IPS DF 6.9 (cell line): ENCODE measurements at regions not wholly inside any gene's neighbourhood (a gene's known extent, or its start where the extent isn't known, plus 50 kb on each side); places are given as distances from the start of the nearest gene placed in this dataset.
"Not testable (repeated sequence)": the region's sequence is repeated elsewhere in the genome, so short reads cannot be mapped to it uniquely, and the experiment has no call there.

Source experiments
- DNase-seq: peaks from one replicate; pipeline ENCODE4 v3.0.0-alpha.2; 2013; ENCODE audit warnings: low read depth, low spot score
- H3K27ac ChIP-seq: one replicate; pipeline ENCODE4 v1.5.1; 2013; ENCODE audit warnings: low read length, control low read depth
- H3K27me3 ChIP-seq: 2 replicates; pipeline ENCODE4 v1.6.1; 2013; ENCODE audit warnings: mild to moderate bottlenecking, low read length; ENCODE audit not compliant: control insufficient read depth, insufficient read depth
- H3K36me3 ChIP-seq: 2 replicates; pipeline ENCODE4 v1.6.1; 2013; ENCODE audit warnings: low read length; ENCODE audit not compliant: control insufficient read depth, insufficient read depth
- H3K4me1 ChIP-seq: 2 replicates; pipeline ENCODE4 v1.6.1; 2013; ENCODE audit warnings: low read length; ENCODE audit not compliant: control insufficient read depth, insufficient read depth
- H3K4me3 ChIP-seq: 2 replicates; pipeline ENCODE4 v1.5.1; 2013; ENCODE audit warnings: mild to moderate bottlenecking, low read length
- H3K9me3 ChIP-seq: 2 replicates; pipeline ENCODE4 v1.6.1; 2013; ENCODE audit warnings: low read length, inconsistent platforms; ENCODE audit not compliant: control insufficient read depth, insufficient read depth
- WGBS: extraction: QIAGEN DNeasy Blood & Tissue Kit; methylation state at CpG from one replicate; pipeline ENCODE4 v1.1.7; 2013; ENCODE audit warnings: mixed read lengths, missing lambda C conversion rate; ENCODE audit not compliant: insufficient read length, insufficient coverage; 5-methylcytosine and 5-hydroxymethylcytosine counted together

DNA sequence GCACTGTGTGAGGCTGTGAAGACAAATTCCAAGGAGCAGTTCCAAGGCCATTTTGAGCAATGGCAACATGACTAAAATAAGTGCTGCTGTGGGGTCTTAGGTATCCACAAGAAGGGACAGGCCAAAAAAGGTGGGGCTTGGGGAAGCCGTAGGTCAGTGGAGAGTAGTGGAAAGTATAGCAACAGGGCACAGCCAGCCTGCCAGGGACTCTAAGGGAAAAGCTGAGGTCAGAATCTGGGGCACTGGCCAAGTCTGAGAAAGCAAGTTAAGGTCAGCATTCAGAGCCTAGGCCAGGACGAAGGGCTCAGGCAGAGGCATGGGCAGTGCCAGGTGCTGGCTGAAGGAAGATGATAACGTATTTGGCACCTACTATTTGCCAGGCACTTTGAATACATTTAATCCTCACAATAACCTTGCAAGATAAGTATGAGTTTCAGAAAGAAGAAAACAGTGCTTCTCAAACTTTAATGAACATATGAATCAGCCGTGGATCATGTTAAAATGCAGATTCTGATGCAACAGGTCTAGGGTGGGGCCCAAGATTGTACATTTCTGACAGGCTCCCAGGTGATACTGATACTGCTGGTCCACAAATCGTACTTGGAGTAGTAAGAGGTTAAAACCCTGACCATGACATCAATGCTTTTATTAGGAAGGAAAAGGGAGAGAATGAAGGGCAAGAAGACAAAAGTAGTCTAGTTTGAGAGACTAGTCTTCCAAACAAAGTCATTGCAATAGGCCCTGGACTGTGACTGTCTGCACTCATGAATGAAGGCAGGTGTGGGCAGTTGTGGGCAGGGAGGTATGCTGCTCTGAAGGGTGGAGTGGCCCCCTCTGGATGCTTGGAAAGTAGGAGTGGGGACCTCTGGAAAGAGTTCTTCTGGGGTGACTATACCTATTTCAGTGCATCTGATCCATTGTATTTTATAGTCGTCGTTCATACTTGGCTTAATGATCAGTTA lies 106.3 kb upstream of the ANKRD28 start:
- Histone ChIP-seq H3K9me3 (no peaks in the 10 kb centered on the region), H3K4me3 (no peak overlapping the region), H3K27ac (no peak overlapping the region), H3K36me3 (no peaks in the 10 kb centered on the region), H3K27me3 (no peaks in the 10 kb centered on the region), H3K4me1 (no peaks in the 10 kb centered on the region)
- WGBS, result no CpG with 5 or more reads among the region's 7 CpGs
- DNase-seq, result no peak

DNA sequence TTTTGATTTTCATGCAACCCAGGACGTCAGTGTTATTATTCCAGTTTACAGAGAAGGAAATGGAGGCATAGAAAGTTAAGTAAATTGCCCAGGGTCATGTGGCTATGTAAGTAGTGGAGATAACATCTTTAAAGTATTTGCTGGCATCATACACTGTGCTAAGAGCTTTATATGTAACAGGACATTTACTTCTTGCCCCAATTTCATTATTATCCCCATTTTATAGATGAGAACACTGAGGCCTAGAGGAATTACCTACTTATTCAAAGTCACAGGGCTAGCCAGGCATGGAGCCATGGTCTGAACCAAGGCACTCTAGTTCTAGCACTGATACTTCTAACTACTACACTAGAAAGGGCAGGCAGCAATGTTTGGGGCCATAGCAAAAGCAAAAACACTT lies 107.3 kb upstream of the ANKRD28 start:
- no peaks in the 10 kb centered on the region for H3K36me3 ChIP-seq
- no peak overlapping the region for H3K4me3 ChIP-seq
- H3K27ac ChIP-seq, result no peak overlapping the region
- H3K27me3 ChIP-seq, result no peaks in the 10 kb centered on the region
- WGBS, result no CpG with 5 or more reads among the region's 1 CpG
- no peaks in the 10 kb centered on the region for H3K4me1 ChIP-seq
- no peaks in the 10 kb centered on the region for H3K9me3 ChIP-seq
- no peak for DNase-seq

- H3K4me3 ChIP-seq, result not testable (repeated sequence)
These were observed 109.6 kb upstream of the ANKRD28 start for GRCh38 chr3:15907403-15907802.

GRCh38 chr3:15918988-15919387 lies 121.2 kb upstream of the ANKRD28 start:
- H3K27me3 ChIP-seq, result no peaks in the 10 kb centered on the region
- H3K27ac ChIP-seq, result no peak overlapping the region
- H3K9me3 ChIP-seq, result no peaks in the 10 kb centered on the region
- H3K4me1 ChIP-seq, result no peaks in the 10 kb centered on the region
- no peaks in the 10 kb centered on the region for H3K36me3 ChIP-seq
- no peak for DNase-seq
- no peak overlapping the region for H3K4me3 ChIP-seq
- no CpG with 5 or more reads among the region's 5 CpGs for WGBS

More at GRCh38 chr3:15907403-15907802, 109.6 kb upstream of the ANKRD28 start:
- not testable (repeated sequence) for H3K36me3 ChIP-seq, H3K27ac ChIP-seq, H3K9me3 ChIP-seq, DNase-seq, H3K27me3 ChIP-seq, H3K4me1 ChIP-seq
- no CpG with 5 or more reads among the region's 5 CpGs for WGBS

- H3K4me3 ChIP-seq, result no peak overlapping the region
- H3K4me1 ChIP-seq, result no peaks in the 10 kb centered on the region
- H3K27me3 ChIP-seq, result no peaks in the 10 kb centered on the region
- no peak overlapping the region for H3K27ac ChIP-seq
- H3K9me3 ChIP-seq, result no peaks in the 10 kb centered on the region
- H3K36me3 ChIP-seq, result no peaks in the 10 kb centered on the region
- DNase-seq, result no peak
- no CpG with 5 or more reads among the region's 2 CpGs for WGBS
These were observed 122.2 kb upstream of the ANKRD28 start for GRCh38 chr3:15919971-15920370.

- H3K36me3 ChIP-seq, result no peaks in the 10 kb centered on the region
- no peak overlapping the region for H3K4me3 ChIP-seq
- H3K4me1 ChIP-seq, result no peaks in the 10 kb centered on the region
- H3K27me3 ChIP-seq, result no peaks in the 10 kb centered on the region
- DNase-seq, result no peak
- H3K27ac ChIP-seq, result no peak overlapping the region
- no peaks in the 10 kb centered on the region for H3K9me3 ChIP-seq
- WGBS, result no CpG with 5 or more reads among the region's 5 CpGs
These were observed 126.0 kb upstream of the ANKRD28 start for GRCh38 chr3:15923640-15924405.

GRCh38 chr3:15924914-15925313 lies 127.1 kb upstream of the ANKRD28 start:
- no peak overlapping the region for H3K27ac ChIP-seq
- DNase-seq, result no peak
- H3K36me3 ChIP-seq, result no peaks in the 10 kb centered on the region
- no CpG with 5 or more reads among the region's 2 CpGs for WGBS
- no peaks in the 10 kb centered on the region for H3K9me3 ChIP-seq
- H3K4me1 ChIP-seq, result no peaks in the 10 kb centered on the region
- no peaks in the 10 kb centered on the region for H3K27me3 ChIP-seq
- no peak overlapping the region for H3K4me3 ChIP-seq

- H3K4me3 ChIP-seq, result no peak overlapping the region
- no peaks in the 10 kb centered on the region for H3K9me3 ChIP-seq
- DNase-seq, result no peak
- WGBS, result no CpG with 5 or more reads among the region's 2 CpGs
- no peaks in the 10 kb centered on the region for H3K4me1 ChIP-seq
- H3K27me3 ChIP-seq, result no peaks in the 10 kb centered on the region
- no peaks in the 10 kb centered on the region for H3K36me3 ChIP-seq
- no peak overlapping the region for H3K27ac ChIP-seq
These were observed 129.1 kb upstream of the ANKRD28 start for GRCh38 chr3:15926871-15927270.

GRCh38 chr3:15927969-15928368 lies 130.2 kb upstream of the ANKRD28 start:
- Histone ChIP-seq H3K4me1 (no peaks in the 10 kb centered on the region), H3K36me3 (no peaks in the 10 kb centered on the region), H3K27ac (no peak overlapping the region), H3K4me3 (no peak overlapping the region), H3K27me3 (no peaks in the 10 kb centered on the region), H3K9me3 (no peaks in the 10 kb centered on the region)
- no peak for DNase-seq
- no CpG with 5 or more reads among the region's 1 CpG for WGBS

DNA sequence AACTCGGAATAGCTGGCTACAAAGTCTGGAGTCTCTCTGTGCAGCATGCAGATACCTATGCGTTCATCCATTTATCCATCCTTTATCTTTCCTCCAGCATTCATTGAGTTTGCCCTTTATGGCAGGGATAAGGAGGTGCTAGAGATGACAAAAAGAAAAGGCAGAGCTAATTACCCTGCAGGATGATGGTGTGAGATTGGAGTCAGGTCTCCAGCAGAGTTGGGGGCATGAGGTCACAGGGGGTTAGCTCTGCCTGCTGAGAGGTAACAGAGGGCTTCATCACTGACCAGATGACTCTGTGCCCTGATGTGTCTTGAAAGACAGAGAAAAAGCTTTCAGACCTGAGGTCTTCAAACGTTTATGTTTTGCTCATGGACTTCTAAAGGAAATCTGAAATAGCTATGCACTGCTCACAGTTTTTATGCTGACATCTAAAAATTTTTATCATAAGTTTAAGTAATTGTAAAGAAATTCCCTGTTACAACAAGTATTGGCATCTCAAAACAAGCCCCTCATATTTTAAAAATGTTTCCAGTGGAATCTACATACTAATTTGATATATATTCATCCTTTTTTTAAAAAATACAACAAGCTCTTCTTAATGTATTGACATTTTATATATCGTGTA lies 132.3 kb upstream of the ANKRD28 start:
- DNase-seq, result no peak
- no peak overlapping the region for H3K4me3 ChIP-seq
- no peaks in the 10 kb centered on the region for H3K27me3 ChIP-seq
- H3K27ac ChIP-seq, result no peak overlapping the region
- no peaks in the 10 kb centered on the region for H3K36me3 ChIP-seq
- no CpG with 5 or more reads among the region's 4 CpGs for WGBS
- no peaks in the 10 kb centered on the region for H3K9me3 ChIP-seq
- no peaks in the 10 kb centered on the region for H3K4me1 ChIP-seq
